Fibroblast of skin of scalp (primary cell): ENCODE measurements at regions not wholly inside any gene's neighbourhood (a gene's known extent, or its start where the extent isn't known, plus 50 kb on each side); places are given as distances from the start of the nearest gene placed in this dataset.
"Not testable (repeated sequence)": the region's sequence is repeated elsewhere in the genome, so short reads cannot be mapped to it uniquely, and the experiment has no call there.

Experiments
- DNase-seq: peaks from one replicate; pipeline ENCODE4 v3.0.0-alpha.2; 2013

GRCh38 chr12:127120851-127121250 is 1146.1 kb upstream of the TMEM132C start:
- no peak for DNase-seq

- no peak for DNase-seq
Measured at GRCh38 chr12:127121494-127122084, 1145.4 kb upstream of the TMEM132C start.

GRCh38 chr12:127125607-127126259 is 1141.2 kb upstream of the TMEM132C start:
- peak; percentile 54 for DNase-seq

- DNase-seq: no peak
Measured at GRCh38 chr12:127126260-127126628, 1140.7 kb upstream of the TMEM132C start.

- DNase-seq: no peak
Measured at GRCh38 chr12:127127897-127128296, 1139.1 kb upstream of the TMEM132C start.

- no peak for DNase-seq
Measured at GRCh38 chr12:127130506-127131124, 1136.4 kb upstream of the TMEM132C start.

GRCh38 chr12:127133675-127134335 is 1133.2 kb upstream of the TMEM132C start:
- DNase-seq: peak; percentile 11

DNA sequence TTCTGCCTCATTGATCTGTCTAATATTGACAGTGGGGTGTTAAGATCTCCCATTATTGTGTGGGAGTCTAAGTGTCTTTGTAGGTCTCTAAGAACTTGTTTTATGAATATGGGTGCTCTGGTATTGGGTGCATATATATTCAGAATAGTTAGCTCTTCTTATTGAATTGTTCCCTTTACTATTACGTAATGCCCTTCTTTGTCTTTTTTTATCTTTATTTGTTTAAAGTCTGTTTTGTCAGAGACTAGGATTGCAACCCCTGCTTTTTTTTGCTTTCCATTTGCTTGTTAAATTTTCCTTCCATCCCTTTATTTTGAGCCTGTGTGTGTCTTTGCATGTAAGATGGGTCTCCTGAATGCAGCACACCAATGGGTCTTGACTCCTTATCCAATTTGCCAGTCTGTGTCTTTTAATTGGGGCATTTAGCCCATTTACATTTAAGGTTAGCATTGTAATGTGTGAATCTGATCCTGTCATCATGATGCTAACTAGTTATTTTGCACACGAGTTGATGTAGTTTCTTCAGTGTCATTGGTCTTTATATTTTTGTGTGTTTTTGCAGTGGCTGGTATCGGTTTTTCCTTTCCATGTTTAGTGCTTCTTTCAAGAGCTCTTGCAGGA is 1126.0 kb upstream of the TMEM132C start:
- not testable (repeated sequence) for DNase-seq

- DNase-seq: no peak
Measured at GRCh38 chr12:127143020-127143419, 1124.0 kb upstream of the TMEM132C start.

DNA sequence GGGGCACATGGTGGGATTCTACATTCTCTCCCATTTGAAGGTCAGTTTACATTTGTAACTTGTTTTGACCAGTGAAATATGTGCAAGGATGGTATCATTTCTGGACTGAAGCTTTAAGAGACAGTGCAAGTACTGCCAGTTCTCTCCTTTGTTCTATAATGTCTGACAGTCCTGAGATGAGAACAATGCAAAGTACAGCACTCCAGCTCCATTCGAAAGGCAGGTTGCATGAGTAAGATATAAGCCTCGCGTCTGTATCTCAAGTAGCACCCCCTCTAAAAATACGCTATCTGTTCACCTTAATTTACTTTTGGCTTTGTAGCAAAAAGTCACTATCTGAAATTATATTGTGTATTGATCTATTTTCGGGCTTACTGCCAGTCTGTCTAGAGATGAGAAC is 1122.2 kb upstream of the TMEM132C start:
- DNase-seq: no peak

DNA sequence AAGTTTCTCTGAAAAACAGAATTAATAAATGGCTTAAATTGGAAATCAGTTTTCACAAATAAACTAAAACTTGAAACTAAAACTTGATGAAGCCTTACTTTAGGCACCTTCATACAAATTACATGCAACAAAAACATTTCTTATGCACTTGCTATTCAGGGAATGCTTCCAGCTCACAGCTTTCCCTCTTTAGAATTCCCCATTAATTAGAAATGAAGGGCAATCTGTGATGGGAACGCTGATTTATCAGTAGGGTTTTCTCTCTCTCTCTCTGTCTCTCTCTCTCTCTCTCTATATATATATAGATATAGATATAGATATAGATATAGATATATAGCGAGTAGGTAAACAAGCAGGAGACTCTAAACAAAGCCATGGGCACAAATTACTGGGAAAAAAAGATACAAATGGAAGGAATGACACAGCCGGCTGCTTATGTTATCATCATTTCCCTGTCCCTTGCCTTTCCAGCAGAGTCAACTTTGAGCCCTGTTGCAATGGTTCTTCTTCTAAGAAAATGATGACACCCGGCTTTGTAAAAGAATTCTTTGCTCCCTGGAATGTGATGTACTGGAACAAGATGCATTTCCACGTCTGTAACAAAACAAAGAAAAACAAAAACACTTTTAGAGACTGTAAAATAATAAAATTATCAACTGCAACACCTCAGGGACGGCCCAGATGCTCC is 1121.6 kb upstream of the TMEM132C start:
- DNase-seq: no peak

DNA sequence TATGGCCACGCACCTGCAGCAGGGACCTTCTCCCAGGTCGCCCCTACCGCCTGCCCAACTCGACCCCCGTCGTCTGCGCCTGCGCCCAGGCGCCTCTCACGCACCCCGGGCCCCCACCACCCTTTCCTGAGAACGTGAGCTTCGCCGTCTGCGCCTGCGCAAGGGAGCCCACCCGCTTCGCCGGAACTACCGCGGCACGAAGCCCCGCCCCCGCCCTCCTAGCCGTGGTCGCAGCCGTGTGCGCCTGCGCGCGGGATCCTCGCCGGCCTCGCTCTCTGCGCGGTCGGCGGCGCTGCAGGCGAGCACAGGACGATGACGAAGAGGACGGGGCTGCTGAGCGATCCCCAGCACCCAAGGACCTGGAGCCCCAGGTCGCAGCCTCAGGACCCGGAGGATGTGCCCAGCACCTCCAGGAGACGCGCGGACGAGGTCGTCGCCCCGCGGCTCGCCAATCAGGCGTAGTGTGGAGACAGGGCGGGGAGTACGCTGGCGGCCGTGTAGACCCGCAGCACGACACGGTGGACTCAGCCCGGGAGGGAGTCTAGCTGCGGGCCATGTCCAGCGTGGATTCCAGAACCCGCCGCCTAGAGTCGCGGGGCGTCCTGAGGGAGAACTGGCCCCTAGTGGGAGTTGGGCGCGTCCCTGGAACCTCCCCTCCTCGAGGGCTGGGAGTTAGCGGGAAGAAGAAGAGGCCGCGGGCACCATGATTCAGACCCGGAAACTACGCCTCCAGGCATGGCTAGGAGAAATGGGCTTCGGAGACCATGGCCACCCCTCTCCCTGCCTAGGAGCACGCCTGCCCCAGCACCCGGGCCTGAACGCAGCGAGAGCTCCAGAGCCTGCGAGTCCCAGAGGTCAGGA is 1120.8 kb upstream of the TMEM132C start:
- peak; percentile 84 for DNase-seq

GRCh38 chr12:127146991-127147718 is 1119.8 kb upstream of the TMEM132C start:
- DNase-seq: no peak

GRCh38 chr12:127147724-127148123 is 1119.2 kb upstream of the TMEM132C start:
- DNase-seq: no peak

GRCh38 chr12:127148318-127148717 is 1118.7 kb upstream of the TMEM132C start:
- DNase-seq: no peak

DNA sequence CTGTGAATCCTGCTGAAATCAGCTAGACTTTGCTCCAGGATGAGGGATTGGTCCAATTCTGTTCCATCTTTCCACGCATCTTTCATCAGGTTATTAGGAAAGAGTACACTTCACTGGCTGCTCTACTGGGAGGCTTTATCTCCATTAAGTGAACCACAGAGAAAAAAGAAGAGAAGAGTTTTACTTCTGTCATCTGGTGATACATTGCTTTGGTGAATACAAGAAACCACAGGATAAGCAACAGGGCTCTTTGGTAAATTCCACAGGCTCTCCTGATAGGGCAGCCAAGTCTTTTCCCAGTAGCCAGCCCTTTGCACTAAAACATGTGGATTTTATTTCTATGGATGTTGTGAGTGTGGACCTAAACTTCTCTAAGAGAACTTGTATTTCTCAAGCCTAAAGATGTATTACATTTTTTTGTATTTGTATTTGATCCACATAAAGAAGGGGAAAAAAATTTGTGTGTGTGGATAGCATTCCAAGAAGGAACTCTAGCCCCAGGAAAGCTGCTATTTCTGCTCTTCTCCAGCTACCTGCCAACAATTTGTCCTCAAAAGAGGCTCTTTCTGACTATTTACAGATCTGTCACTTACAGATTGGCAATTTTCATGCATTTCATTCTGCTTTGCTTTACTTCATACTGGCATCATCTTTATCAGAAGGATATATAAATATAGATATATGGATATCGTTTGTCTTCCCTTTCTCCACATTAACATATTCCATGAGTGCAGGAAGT is 1117.6 kb upstream of the TMEM132C start:
- peak; percentile 57 for DNase-seq

- DNase-seq: no peak
Measured at GRCh38 chr12:127150028-127150427, 1116.9 kb upstream of the TMEM132C start.

GRCh38 chr12:127150479-127150878 is 1116.5 kb upstream of the TMEM132C start:
- no peak for DNase-seq

DNA sequence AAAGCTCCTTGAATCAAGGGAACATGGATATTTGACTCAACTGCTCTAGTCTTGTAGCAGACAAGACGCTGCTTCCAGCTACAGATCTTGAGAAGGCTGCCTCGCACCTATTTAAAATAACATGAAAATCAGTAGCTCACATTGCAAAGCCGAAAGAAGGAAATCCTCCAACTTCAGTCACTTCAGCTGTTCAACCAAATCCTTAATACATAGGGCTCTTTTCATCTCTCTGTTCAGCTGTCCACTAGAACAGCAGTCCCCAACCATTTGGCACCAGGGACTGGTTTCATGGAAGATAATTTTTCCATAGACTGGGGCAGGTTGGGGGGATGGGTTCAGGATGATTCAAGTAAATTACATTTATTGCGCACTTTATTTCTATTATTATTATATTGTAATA is 1116.0 kb upstream of the TMEM132C start:
- DNase-seq: no peak

DNA sequence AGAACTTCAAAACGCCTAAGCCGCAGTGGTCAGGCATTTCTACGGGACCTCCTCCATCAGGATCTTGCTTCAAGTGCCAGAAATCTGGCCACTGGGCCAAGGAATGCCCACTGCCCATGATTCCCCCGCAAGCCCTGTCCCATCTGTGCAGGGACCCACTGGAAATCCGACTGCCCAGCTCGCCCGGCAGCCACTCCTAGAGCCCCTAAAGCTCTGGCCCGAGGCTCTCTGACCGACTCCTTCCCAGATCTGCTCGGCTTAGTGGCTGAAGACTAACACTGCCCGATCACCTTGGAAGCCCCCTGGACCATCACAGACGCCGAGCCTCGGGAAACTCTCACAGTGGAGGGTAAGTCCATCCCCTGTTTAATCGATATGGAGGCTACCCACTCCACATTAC is 1113.0 kb upstream of the TMEM132C start:
- DNase-seq: no peak
